Spleen (tissue), 7 donors: ENCODE measurements at regions not wholly inside any gene's neighbourhood (a gene's known extent, or its start where the extent isn't known, plus 50 kb on each side); places are given as distances from the start of the nearest gene placed in this dataset.

Source experiments
- POLR2A ChIP-seq, 3 donors: fragments of 450-650 bp; IDR thresholded peaks; one replicate each; pipeline ENCODE4 v1.5.1; 2017; ENCODE audit warnings: antibody characterized with exemption in 3 of 3, mild to moderate bottlenecking in 1 of 3
- POLR2AphosphoS5 ChIP-seq, 3 donors: sonication (generic); formaldehyde crosslinking; IDR thresholded peaks; one replicate each; pipeline ENCODE4 v1.5.1; 2017; ENCODE audit warnings: antibody characterized with exemption in 3 of 3
- TF ChIP-seq, protein P1 (sequence below), 11 experiments: fragments of 200-600 bp in 7 of 11; fragments of 450-650 bp in 4 of 11; sonication (generic) in 4 of 11; IDR thresholded peaks in 8 of 11; conservative IDR thresholded peaks in 3 of 11; 1 replicate in 7 of 11; 2 replicates in 4 of 11; pipeline versions ENCODE4 v1.4.0 to v1.8.0; 2016 to 2021; ENCODE audit warnings: antibody characterized with exemption in 11 of 11, inconsistent platforms in 4 of 11, mild to moderate bottlenecking in 1 of 11
- donor health status: DM: no; HTN: no; CAD: no; lungs with moderate emphysema.
- donor health status: DM: no; HTN: no; CAD: no.
- donor health status: DM: no; HTN: no; CAD: no.

GRCh38 chr4:131207589-131207988, 1941.5 kb upstream of the PCDH10 start:
- TF ChIP-seq POLR2A (IDR thresholded peaks at IDR 0.05) = no peak
- TF ChIP-seq, protein P1, sequence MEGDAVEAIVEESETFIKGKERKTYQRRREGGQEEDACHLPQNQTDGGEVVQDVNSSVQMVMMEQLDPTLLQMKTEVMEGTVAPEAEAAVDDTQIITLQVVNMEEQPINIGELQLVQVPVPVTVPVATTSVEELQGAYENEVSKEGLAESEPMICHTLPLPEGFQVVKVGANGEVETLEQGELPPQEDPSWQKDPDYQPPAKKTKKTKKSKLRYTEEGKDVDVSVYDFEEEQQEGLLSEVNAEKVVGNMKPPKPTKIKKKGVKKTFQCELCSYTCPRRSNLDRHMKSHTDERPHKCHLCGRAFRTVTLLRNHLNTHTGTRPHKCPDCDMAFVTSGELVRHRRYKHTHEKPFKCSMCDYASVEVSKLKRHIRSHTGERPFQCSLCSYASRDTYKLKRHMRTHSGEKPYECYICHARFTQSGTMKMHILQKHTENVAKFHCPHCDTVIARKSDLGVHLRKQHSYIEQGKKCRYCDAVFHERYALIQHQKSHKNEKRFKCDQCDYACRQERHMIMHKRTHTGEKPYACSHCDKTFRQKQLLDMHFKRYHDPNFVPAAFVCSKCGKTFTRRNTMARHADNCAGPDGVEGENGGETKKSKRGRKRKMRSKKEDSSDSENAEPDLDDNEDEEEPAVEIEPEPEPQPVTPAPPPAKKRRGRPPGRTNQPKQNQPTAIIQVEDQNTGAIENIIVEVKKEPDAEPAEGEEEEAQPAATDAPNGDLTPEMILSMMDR (IDR thresholded peaks at IDR 0.05 in 8 of 11, conservative IDR thresholded peaks at IDR 0.05 in 3 of 11) = no peak
- TF ChIP-seq POLR2AphosphoS5 (IDR thresholded peaks at IDR 0.05) = no peak
